ENCODE measurements at regions not wholly inside any gene's neighbourhood (a gene's known extent, or its start where the extent isn't known, plus 50 kb on each side); places are given as distances from the start of the nearest gene placed in this dataset.

- Histone ChIP-seq H3K9me2 (replicated peaks; ENCODE audit: low read length) (no peaks in the 10 kb centered on the region), H3K27me3 (ENCODE audit: low read length) (no peaks in the 10 kb centered on the region), H3K4me1 (ENCODE audit: insufficient read depth, low read length) (no peaks in the 10 kb centered on the region), H3F3A (ENCODE audit: low read length, unreplicated experiment) (no peaks in the 10 kb centered on the region), H3K27ac (ENCODE audit: low read length) (no peak overlapping the region), H3K4me3 (ENCODE audit: low read length) (no peak overlapping the region), H3K9ac (ENCODE audit: low read length) (no peak overlapping the region), H3K9me3 (ENCODE audit: low read length) (no peaks in the 10 kb centered on the region), H3K4me2 (ENCODE audit: low read length) (no peak overlapping the region), H4K20me1 (ENCODE audit: low read length) (no peaks in the 10 kb centered on the region), H2AFZ (ENCODE audit: low read length) (no peak overlapping the region), H3K79me2 (ENCODE audit: low read length) (no peaks in the 10 kb centered on the region), H3K36me3 (ENCODE audit: low read depth, low read length) (no peaks in the 10 kb centered on the region)
- ChIA-PET CTCF (no interaction called here), POLR2A (ENCODE audit: unreplicated experiment) (no interaction called here)
- no peak for DNase-seq
- BruUV-seq (replicated peaks) = no TSS peak
- TF ChIP-seq CTCF (conservative IDR thresholded peaks at IDR 0.05; ENCODE audit: low read depth, low read length) = no peak
- TF ChIP-seq EZH2 (IDR thresholded peaks at IDR 0.05; ENCODE audit: low read length, unreplicated experiment) = no peak
- no peak for TF ChIP-seq EZH2phosphoT487 (IDR thresholded peaks at IDR 0.05; ENCODE audit: borderline replicate concordance, low read length)
- ATAC-seq = no peak
- intact Hi-C loops (cut with micrococcal nuclease) = no loop called here
Measured at GRCh38 chr10:130962240-130963051, 349.1 kb downstream of the TCERG1L start.

- H3K4me2 ChIP-seq (ENCODE audit: low read length) = no peak overlapping the region
- DNase-seq (no peak), ATAC-seq (no peak)
- no peaks in the 10 kb centered on the region for H3K27me3 ChIP-seq (ENCODE audit: low read length)
- H3K9ac ChIP-seq (ENCODE audit: low read length) = no peak overlapping the region
- TF ChIP-seq CTCF (conservative IDR thresholded peaks at IDR 0.05; ENCODE audit: low read depth, low read length) (no peak), EZH2phosphoT487 (IDR thresholded peaks at IDR 0.05; ENCODE audit: borderline replicate concordance, low read length) (no peak), EZH2 (IDR thresholded peaks at IDR 0.05; ENCODE audit: low read length, unreplicated experiment) (no peak)
- no peak overlapping the region for H3K27ac ChIP-seq (ENCODE audit: low read length)
- BruUV-seq (replicated peaks) = no TSS peak
- no peak overlapping the region for H2AFZ ChIP-seq (ENCODE audit: low read length)
- H3F3A ChIP-seq (ENCODE audit: low read length, unreplicated experiment) = no peaks in the 10 kb centered on the region
- H3K79me2 ChIP-seq (ENCODE audit: low read length) = no peaks in the 10 kb centered on the region
- H3K36me3 ChIP-seq (ENCODE audit: low read depth, low read length) = no peaks in the 10 kb centered on the region
- intact Hi-C loops (cut with micrococcal nuclease) = no loop called here
- ChIA-PET CTCF (no interaction called here), POLR2A (ENCODE audit: unreplicated experiment) (no interaction called here)
- H3K9me2 ChIP-seq (replicated peaks; ENCODE audit: low read length) = no peaks in the 10 kb centered on the region
- H3K4me1 ChIP-seq (ENCODE audit: insufficient read depth, low read length) = no peaks in the 10 kb centered on the region
- H3K4me3 ChIP-seq (ENCODE audit: low read length) = no peak overlapping the region
- no peaks in the 10 kb centered on the region for H4K20me1 ChIP-seq (ENCODE audit: low read length)
- H3K9me3 ChIP-seq (ENCODE audit: low read length) = no peaks in the 10 kb centered on the region
Measured at GRCh38 chr10:130963052-130963393, 348.5 kb downstream of the TCERG1L start.

- no peaks in the 10 kb centered on the region for H3F3A ChIP-seq (ENCODE audit: low read length, unreplicated experiment)
- no peak overlapping the region for H3K4me3 ChIP-seq (ENCODE audit: low read length)
- no peaks in the 10 kb centered on the region for H3K27me3 ChIP-seq (ENCODE audit: low read length)
- no peak overlapping the region for H3K4me2 ChIP-seq (ENCODE audit: low read length)
- TF ChIP-seq EZH2 (IDR thresholded peaks at IDR 0.05; ENCODE audit: low read length, unreplicated experiment) (no peak), EZH2phosphoT487 (IDR thresholded peaks at IDR 0.05; ENCODE audit: borderline replicate concordance, low read length) (no peak), CTCF (conservative IDR thresholded peaks at IDR 0.05; ENCODE audit: low read depth, low read length) (no peak)
- BruUV-seq (replicated peaks) = no TSS peak
- DNase-seq (no peak), ATAC-seq (no peak)
- intact Hi-C loops (cut with micrococcal nuclease) = no loop called here
- CTCF ChIA-PET = no interaction called here
- no peaks in the 10 kb centered on the region for H3K9me3 ChIP-seq (ENCODE audit: low read length)
- POLR2A ChIA-PET (ENCODE audit: unreplicated experiment) = no interaction called here
- H3K27ac ChIP-seq (ENCODE audit: low read length) = no peak overlapping the region
- no peaks in the 10 kb centered on the region for H3K79me2 ChIP-seq (ENCODE audit: low read length)
- H2AFZ ChIP-seq (ENCODE audit: low read length) = no peak overlapping the region
- no peak overlapping the region for H3K9ac ChIP-seq (ENCODE audit: low read length)
- no peaks in the 10 kb centered on the region for H4K20me1 ChIP-seq (ENCODE audit: low read length)
- no peaks in the 10 kb centered on the region for H3K4me1 ChIP-seq (ENCODE audit: insufficient read depth, low read length)
- H3K9me2 ChIP-seq (replicated peaks; ENCODE audit: low read length) = no peaks in the 10 kb centered on the region
- no peaks in the 10 kb centered on the region for H3K36me3 ChIP-seq (ENCODE audit: low read depth, low read length)
Measured at GRCh38 chr10:130963786-130964522, 347.6 kb downstream of the TCERG1L start.
